GM19463 (cell line): ENCODE measurements at regions not wholly inside any gene's neighbourhood (a gene's known extent, or its start where the extent isn't known, plus 50 kb on each side); places are given as distances from the start of the nearest gene placed in this dataset.

Experiments used
- ATAC-seq: cut with Tn5 transposase; IDR thresholded peaks from one replicate; pipeline ENCODE4 v1.9.1; 2021; ENCODE audit warnings: mild to moderate bottlenecking, moderate library complexity; ENCODE audit not compliant: unreplicated experiment

GRCh38 chr22:49608660-49609059, 219.0 kb downstream of the BRD1 start:
- no peak for ATAC-seq

DNA sequence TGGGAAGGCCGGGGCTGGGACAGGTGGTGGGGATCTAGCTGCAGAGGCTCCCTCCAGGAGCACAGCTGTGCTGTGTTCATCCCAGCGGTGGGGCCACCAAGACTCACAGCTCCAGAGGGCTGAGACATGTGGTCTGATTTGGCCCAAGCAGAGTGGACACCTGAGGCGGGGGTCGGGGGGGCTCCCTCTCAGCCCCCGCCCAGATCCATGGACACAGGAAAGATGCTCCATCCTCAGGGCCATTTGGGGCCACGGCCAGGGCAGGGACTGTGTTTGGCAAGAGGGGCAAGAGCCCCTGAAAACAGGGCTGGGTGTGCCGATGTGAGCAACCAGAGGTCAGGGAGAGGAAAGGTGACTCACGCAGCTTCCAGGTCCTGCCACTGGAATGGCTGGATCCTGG, 219.4 kb downstream of the BRD1 start:
- ATAC-seq = no peak

- ATAC-seq = no peak
These were observed 219.9 kb downstream of the BRD1 start for GRCh38 chr22:49607821-49608220.

DNA sequence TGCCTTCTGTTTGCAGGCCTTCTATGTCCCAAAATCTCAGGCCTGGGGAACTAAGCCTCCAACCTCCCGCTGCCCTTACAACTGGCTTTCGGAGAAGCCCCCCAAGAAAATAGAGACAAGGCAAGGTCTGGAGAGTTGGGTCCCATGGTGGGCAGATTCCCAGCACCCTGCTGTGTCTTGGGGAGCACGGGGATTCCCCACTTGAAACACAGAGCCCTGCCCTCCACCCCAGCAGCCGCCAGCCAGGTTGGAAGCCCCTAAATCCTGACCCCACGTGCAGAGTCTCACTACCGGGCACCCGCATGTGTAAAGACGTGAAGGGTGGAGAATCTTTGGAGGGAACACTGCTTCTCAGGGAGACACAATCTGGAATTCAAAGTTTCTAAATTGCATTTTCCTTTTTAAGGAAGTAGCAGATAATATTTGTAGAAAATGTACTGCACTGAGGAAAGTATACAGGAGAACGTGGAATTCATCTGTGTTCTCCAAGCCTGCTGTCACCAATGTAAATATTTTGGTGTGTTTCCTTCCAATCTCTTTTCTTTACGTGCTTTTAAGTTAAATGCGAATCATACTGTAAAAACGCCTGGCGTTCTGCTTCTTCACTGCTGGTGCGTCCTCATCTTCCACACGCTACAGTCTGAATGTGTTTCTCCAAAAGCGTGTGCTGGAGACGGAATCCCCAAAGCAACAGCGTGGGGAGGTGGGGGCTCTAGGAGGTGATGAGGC, 220.9 kb downstream of the BRD1 start:
- no peak for ATAC-seq

DNA sequence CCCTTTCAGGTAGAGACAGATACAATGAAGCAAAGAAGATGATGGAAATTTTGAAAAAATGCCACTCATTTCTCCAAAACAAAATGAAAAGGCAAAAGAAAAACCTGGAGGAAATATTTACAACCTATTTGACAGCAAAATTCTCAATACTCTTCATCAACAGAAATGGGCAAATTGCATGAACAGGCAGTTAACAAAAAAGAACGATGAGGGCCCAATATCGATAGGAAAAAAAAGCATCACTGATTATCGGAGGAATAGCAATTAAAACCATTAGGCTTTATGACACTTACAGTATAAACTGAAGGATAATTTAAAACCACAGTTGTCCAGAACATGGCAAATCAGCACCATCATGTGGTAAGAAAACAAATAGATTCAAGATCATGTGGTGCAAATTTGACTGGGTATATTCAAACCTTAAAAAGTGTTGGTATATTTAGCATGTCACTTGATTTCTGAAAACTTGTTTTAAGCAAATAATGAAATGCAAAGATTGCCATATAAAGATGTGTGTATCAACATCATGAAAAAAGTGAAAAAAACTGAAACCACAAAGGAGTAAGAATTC, 222.9 kb downstream of the BRD1 start:
- no peak for ATAC-seq

GRCh38 chr22:49603016-49603415, 224.7 kb downstream of the BRD1 start:
- ATAC-seq = no peak

DNA sequence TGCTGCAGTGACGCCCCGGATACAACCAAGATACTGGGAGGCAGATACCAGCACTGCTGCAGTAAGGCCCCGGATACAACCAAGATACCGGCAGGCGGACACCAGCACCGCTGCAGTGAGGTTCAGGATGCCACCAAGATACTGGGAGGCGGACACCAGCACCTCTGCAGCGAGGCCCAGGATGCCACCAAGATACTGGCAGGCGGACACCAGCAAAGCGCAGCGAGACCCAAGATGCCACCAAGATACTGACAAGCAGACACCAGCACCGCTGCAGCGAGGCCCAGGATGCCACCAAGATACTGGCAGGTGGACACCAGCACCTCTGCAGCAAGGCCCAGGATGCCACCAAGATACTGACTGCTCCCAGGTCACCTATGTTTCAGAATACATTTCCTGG, 225.2 kb downstream of the BRD1 start:
- no peak for ATAC-seq

DNA sequence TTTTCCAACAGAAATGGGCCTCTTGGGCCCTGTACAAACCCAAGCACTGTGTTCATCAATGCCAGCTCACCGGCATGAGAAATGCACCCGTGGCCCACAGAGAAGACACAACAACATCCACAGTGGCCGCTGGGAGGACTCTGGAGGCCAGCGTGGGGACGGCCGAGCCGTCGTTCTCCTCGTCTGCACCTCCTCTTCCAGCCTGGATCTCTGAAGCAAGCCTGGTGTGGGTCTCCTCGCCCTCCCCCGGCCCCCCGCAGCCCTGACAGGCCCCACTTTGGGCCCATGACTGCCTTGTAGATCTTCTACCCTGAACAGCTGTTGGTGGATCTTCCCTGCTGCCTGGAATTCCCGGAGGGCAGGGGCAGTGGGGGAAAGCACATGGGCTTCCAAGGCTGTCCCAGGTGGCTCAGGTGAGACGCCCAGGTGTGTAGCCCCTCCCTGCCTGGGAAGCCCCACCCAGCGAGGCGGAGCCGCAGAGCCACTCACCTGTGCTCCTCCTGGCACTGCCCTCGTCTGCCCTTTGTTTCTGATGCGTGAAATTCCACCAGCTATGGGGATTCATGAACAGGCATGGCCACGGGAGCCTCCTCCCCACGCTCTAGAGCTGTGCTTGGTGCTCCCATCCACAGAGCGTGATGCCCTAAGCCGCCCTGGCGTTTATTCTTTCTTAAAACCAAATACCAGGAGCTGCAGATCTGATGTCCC, 225.9 kb downstream of the BRD1 start:
- ATAC-seq = no peak

GRCh38 chr22:49600891-49601431, 226.7 kb downstream of the BRD1 start:
- ATAC-seq = no peak

DNA sequence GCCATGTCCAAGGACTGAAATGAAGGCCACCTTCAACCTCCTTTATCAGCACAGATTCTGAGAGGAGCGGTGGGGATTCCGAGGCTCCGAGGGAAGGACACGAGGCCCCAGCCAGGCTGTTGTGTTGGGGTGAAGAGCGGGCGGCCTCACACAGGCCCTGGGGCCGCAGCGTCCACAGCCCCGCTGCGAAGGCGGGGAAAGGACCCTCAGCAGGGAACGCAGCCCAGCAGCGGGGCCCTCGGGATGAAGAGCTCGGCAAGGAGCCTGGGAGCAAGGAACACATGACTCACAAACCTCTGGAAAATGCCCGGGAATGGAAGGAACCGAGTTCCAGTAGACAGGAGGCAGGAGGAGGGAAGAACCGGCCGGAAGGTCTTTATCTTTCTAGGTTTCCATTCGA, 227.2 kb downstream of the BRD1 start:
- no peak for ATAC-seq

GRCh38 chr22:49599691-49600455, 227.8 kb downstream of the BRD1 start:
- no peak for ATAC-seq

DNA sequence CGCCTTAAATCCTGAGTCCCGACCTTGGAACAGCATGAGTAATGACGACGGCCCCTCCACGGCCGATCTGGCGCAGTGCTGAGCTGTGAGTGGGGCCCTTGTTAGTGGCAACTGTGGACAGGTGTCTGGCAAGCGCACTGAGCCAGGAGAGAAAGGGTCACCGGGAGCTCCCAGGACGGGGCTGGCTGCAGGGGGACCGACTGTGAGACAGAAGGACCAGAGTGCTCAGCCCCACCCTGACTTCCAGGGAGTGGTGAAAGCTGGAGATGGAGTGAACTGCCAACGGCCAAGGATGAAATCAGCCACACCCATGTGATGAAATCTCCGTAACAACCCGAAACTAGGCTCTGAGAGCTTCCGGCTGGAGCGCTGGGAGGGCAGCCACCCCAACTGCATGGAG, 228.6 kb downstream of the BRD1 start:
- ATAC-seq = no peak

- no peak for ATAC-seq
These were observed 229.3 kb downstream of the BRD1 start for GRCh38 chr22:49598338-49598737.

DNA sequence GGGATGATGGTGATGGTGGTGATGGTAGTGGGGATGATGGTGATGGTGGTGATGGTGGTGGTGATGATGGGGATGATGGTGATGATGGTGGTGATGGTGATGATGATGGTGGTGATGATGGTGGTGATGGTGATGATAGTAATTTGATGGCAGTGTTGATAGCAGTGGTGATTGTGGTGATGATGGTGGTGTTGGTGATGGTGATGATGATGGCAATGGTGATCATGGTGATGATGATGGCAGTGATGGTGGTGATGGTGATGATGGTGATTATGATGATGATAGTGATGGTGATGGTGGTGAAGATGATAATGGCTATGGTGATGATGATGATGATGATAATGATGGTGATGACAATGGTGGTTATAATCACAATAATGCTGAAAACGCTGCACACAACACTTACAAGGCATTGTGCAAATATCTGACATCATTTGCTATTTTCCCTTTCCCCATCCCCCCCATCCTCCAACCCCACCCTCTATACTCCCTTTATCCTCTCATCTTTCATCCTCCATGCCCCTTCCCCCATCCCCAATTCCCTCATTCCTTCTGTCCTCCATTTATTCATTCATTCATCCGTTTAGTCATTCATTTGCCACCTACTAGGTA, 230.1 kb downstream of the BRD1 start:
- no peak for ATAC-seq

DNA sequence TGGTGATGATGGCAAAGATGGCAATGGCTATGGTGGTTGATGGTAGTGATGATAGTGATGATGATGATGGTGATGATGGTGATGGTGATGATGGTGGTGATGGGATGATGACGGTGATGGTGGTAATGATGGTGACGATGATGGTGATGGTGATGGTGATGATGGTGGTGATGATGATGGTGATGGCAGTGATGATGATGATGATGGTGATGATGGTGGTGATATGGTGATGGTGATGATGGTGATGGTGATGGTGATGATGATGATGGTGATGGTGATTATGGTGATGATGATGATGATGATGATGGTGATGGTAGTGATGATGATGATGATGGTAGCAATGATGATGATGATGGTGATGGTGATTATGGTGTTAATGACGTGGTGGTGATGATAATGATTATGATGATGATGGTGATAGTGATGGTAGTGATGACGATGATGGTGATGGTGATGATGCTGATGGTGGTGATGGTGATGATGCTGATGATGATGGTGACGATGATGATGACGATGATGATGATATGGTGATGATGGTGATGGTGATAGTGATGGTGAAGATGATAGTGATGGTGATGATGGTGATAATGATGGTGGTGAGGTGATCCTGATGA, 232.1 kb downstream of the BRD1 start:
- ATAC-seq = no peak

DNA sequence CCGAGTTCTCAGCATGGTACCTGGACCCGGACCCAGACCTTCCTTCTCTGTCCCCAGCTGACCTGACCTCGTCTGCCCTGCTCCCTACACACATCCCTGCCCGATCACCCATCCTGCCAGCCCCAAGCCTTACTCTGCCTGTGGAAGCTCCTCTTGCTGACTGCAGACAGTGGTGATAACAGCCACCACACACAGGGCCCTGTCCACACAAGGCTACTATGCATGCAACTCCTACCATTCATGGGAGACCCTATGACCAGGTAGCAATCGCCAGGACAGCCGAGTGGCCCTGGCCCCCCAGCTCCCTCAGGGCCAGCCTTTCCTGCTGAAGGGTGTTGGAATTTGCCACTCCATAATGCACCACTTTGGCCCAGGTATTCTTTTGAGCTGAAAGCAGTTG, 233.6 kb downstream of the BRD1 start:
- ATAC-seq = no peak

- ATAC-seq = no peak
These were observed 234.2 kb downstream of the BRD1 start for GRCh38 chr22:49593509-49593908.

- ATAC-seq = no peak
These were observed 234.7 kb downstream of the BRD1 start for GRCh38 chr22:49592780-49593501.

DNA sequence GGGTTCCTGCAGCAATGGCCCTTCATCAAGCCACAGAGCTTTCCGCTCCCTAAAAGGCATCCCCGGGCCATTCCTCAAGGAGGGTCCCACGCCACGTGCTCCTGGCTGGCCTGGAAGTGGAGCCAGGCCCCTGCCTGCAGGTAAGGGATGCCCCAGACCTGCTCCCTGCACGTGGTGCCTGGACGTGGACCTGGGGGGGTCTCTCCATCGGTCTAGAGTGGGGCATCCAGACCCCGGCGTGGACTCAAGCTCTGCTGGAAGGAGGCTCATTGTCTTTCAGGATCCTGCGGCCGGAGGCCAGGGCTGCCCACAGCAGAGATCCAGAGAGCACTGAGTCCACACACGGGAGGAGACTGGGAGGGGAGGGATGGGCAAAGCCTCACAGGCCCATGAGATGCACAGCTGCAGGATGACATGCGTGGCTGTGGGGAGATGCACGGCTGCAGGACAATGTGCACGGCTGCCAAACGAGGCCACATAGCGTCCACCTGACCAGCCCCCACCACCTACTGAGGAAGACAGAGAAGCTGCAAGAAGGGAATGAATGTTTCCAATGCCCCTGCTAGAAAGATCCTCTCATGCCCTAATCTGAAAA, 236.7 kb downstream of the BRD1 start:
- no peak for ATAC-seq
